Testis (tissue), 2 donors: ENCODE measurements at regions not wholly inside any gene's neighbourhood (a gene's known extent, or its start where the extent isn't known, plus 50 kb on each side); places are given as distances from the start of the nearest gene placed in this dataset.

Source experiments
- DNase-seq: peaks from one replicate; pipeline ENCODE4 v3.0.0-alpha.2; 2019
- H3K27ac ChIP-seq, 2 donors: fragments of 200-600 bp; sonication (generic); one replicate each; pipeline ENCODE4 v1.5.1; 2019
- H3K27me3 ChIP-seq: fragments of 200-600 bp; sonication (generic); one replicate; pipeline ENCODE4 v1.5.1; 2019
- H3K36me3 ChIP-seq: fragments of 200-600 bp; sonication (generic); one replicate; pipeline ENCODE4 v1.5.1; 2017; ENCODE audit warnings: low read depth; ENCODE audit errors: missing control alignments
- H3K4me1 ChIP-seq: fragments of 200-600 bp; sonication (generic); one replicate; pipeline ENCODE4 v1.5.1; 2019
- H3K4me3 ChIP-seq, 2 donors: fragments of 200-600 bp; sonication (generic); one replicate each; pipeline ENCODE4 v1.5.1; 2017 to 2019
- H3K9me3 ChIP-seq: fragments of 200-600 bp; sonication (generic); one replicate; pipeline ENCODE4 v1.5.1; 2017
- POLR2A ChIP-seq: fragments of 450-650 bp; IDR thresholded peaks from one replicate; pipeline ENCODE4 v1.6.1; 2017; ENCODE audit warnings: antibody characterized with exemption, mild to moderate bottlenecking, moderate library complexity
- WGBS, 2 donors: methylation state at CpG; one replicate each; pipeline ENCODE4 v1.1.5; 2018; 5-methylcytosine and 5-hydroxymethylcytosine counted together
- intact Hi-C: fragments of 100-400 bp; cut with DNase I; formaldehyde crosslinking; loops from one replicate; pipeline ENCODE4 v1.15.1; 2023; ENCODE audit warnings: low total_unique reads
- TF ChIP-seq, protein P1 (sequence below), 3 experiments: fragments of 450-650 bp in 2 of 3; fragments of 200-600 bp in 1 of 3; sonication (generic) in 1 of 3; IDR thresholded peaks; one replicate each; pipeline ENCODE4 v1.5.1; 2016 to 2019; ENCODE audit warnings: antibody characterized with exemption in 3 of 3, mild to moderate bottlenecking in 2 of 3, moderate library complexity in 1 of 3

DNA sequence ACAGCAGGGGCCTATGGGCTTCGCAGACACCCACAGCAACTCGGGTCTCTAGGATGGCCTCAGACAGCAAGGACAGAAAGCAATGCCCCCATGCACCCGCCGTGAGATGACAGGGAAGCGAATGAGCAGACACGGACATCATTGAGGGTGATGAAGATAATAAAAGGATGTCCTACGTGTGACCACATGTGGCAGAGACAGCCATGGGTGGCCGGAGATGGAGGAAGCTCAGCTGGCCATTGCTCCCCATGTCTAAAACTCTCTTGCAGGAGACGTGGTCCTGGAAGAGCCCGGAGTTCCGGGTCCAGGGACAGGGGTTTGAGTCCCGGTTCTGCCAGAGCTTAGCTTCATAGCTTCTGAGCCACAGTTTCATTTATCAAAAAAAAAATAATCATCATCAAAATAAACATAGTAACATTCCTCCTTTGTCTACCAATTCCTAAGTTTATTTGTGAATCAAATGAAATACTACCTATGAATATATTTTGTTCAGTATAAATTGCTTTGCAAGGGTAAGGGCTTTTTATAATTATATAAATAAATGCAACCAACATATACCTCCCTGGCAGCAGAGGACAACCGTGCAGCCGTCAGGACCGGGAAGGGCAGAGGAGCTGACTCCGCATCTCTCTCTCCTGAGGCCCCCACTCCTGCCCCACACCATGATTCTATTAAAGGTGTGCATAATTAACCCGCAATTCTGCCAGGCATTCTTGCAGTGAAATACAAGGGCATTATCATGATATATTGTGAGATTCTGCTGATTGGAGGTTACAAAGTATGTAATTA lies 401.4 kb upstream of the MYT1L start:
- Histone ChIP-seq H3K27ac (no peak overlapping the region), H3K9me3 (no peaks in the 10 kb centered on the region), H3K4me3 (no peak overlapping the region), H3K36me3 (no peaks in the 10 kb centered on the region), H3K27me3 (no peaks in the 10 kb centered on the region), H3K4me1 (no peaks in the 10 kb centered on the region)
- no peak for TF ChIP-seq POLR2A
- TF ChIP-seq, protein P1, sequence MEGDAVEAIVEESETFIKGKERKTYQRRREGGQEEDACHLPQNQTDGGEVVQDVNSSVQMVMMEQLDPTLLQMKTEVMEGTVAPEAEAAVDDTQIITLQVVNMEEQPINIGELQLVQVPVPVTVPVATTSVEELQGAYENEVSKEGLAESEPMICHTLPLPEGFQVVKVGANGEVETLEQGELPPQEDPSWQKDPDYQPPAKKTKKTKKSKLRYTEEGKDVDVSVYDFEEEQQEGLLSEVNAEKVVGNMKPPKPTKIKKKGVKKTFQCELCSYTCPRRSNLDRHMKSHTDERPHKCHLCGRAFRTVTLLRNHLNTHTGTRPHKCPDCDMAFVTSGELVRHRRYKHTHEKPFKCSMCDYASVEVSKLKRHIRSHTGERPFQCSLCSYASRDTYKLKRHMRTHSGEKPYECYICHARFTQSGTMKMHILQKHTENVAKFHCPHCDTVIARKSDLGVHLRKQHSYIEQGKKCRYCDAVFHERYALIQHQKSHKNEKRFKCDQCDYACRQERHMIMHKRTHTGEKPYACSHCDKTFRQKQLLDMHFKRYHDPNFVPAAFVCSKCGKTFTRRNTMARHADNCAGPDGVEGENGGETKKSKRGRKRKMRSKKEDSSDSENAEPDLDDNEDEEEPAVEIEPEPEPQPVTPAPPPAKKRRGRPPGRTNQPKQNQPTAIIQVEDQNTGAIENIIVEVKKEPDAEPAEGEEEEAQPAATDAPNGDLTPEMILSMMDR (IDR thresholded peaks at IDR 0.05): no peak
- intact Hi-C loops: no loop called here
- 84 to 87% methylated on average over 17 of the region's 17 CpGs for WGBS, 2 donors
- no peak for DNase-seq

DNA sequence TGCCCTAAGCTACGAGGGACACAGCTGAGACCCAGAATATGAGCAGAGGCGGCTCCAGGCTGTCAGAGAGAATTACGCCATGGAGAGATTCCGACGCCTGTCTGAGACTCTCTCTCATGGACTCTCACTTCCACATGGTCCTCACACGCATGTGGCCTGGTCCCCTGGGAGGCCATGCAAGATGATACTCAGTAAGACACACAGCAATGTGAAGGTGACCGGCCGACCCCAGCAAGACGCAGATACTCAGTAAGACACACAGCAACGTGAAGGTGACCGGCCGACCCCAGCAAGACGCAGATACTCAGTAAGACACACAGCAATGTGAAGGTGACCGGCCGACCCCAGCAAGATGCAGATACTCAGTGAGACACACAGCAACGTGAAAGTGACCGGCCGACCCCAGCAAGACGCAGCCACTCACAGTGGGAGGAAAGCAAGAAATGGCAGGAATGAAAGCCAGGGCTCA lies 400.8 kb upstream of the MYT1L start:
- H3K36me3 ChIP-seq: no peaks in the 10 kb centered on the region
- TF ChIP-seq POLR2A: no peak
- TF ChIP-seq, protein P1 (IDR thresholded peaks at IDR 0.05): no peak
- H3K27ac ChIP-seq: no peak overlapping the region
- WGBS, 2 donors: 74 to 86% methylated on average over 14 to 19 of the region's 19 CpGs
- no peak overlapping the region for H3K4me3 ChIP-seq
- intact Hi-C loops: no loop called here
- H3K9me3 ChIP-seq: no peaks in the 10 kb centered on the region
- H3K27me3 ChIP-seq: no peaks in the 10 kb centered on the region
- no peak for DNase-seq
- no peaks in the 10 kb centered on the region for H3K4me1 ChIP-seq

GRCh38 chr2:2731101-2731815 lies 400.2 kb upstream of the MYT1L start:
- Histone ChIP-seq H3K9me3 (no peaks in the 10 kb centered on the region), H3K36me3 (no peaks in the 10 kb centered on the region), H3K27ac (no peak overlapping the region), H3K4me3 (no peak overlapping the region), H3K4me1 (no peaks in the 10 kb centered on the region), H3K27me3 (no peaks in the 10 kb centered on the region)
- no peak for DNase-seq
- intact Hi-C loops: no loop called here
- WGBS, 2 donors: 82 to 87% methylated on average over 10 to 21 of the region's 21 CpGs
- no peak for TF ChIP-seq POLR2A
- TF ChIP-seq, protein P1 (IDR thresholded peaks at IDR 0.05): no peak

- intact Hi-C loops: no loop called here
- no peak for DNase-seq
- no peak for TF ChIP-seq POLR2A
- TF ChIP-seq, protein P1 (IDR thresholded peaks at IDR 0.05): no peak
- H3K27ac ChIP-seq: no peak overlapping the region
- no peak overlapping the region for H3K4me3 ChIP-seq
- no peaks in the 10 kb centered on the region for H3K27me3 ChIP-seq
- 77 to 89% methylated on average over 18 of the region's 18 CpGs for WGBS, 2 donors
- no peaks in the 10 kb centered on the region for H3K9me3 ChIP-seq
- no peaks in the 10 kb centered on the region for H3K36me3 ChIP-seq
- H3K4me1 ChIP-seq: no peaks in the 10 kb centered on the region
Observed at GRCh38 chr2:2730301-2730833, 399.3 kb upstream of the MYT1L start.
